ENCODE measurements at regions not wholly inside any gene's neighbourhood (a gene's known extent, or its start where the extent isn't known, plus 50 kb on each side); places are given as distances from the start of the nearest gene placed in this dataset.

GRCh38 chr2:236675526-236675925, 105.9 kb downstream of the ACKR3 start:
- TF ChIP-seq POLR2A (IDR thresholded peaks at IDR 0.05) (no peak), POLR2AphosphoS5 (IDR thresholded peaks at IDR 0.05) (no peak), CTCF (IDR thresholded peaks at IDR 0.05) (no peak), EP300 (IDR thresholded peaks at IDR 0.05; ENCODE audit: low read depth) (no peak)
